Stromal cell of bone marrow (primary cell): ENCODE measurements at regions not wholly inside any gene's neighbourhood (a gene's known extent, or its start where the extent isn't known, plus 50 kb on each side); places are given as distances from the start of the nearest gene placed in this dataset.

Experiments used
- DNase-seq: peaks from one replicate; pipeline ENCODE4 v3.0.0-alpha.2; 2012; ENCODE audit warnings: low read depth

- no peak for DNase-seq
Measured at GRCh38 chr2:240287011-240287410, 146.6 kb upstream of the OTOS start.

GRCh38 chr2:240287496-240288086 lies 147.1 kb upstream of the OTOS start:
- DNase-seq, result no peak

GRCh38 chr2:240288087-240288521 lies 147.4 kb upstream of the GPC1 start:
- no peak for DNase-seq

GRCh38 chr2:240289701-240290431 lies 145.6 kb upstream of the GPC1 start:
- DNase-seq, result no peak

- DNase-seq, result no peak
Measured at GRCh38 chr2:240290432-240291336, 144.8 kb upstream of the GPC1 start.

- DNase-seq, result no peak
Measured at GRCh38 chr2:240291337-240292034, 144.0 kb upstream of the GPC1 start.

GRCh38 chr2:240292035-240292574 lies 143.4 kb upstream of the GPC1 start:
- DNase-seq, result no peak

GRCh38 chr2:240292619-240293525 lies 142.6 kb upstream of the GPC1 start:
- DNase-seq, result no peak

GRCh38 chr2:240293557-240294461 lies 141.7 kb upstream of the GPC1 start:
- no peak for DNase-seq

- DNase-seq, result no peak
Measured at GRCh38 chr2:240294514-240294913, 140.9 kb upstream of the GPC1 start.

- no peak for DNase-seq
Measured at GRCh38 chr2:240295256-240296103, 140.0 kb upstream of the GPC1 start.

- DNase-seq, result no peak
Measured at GRCh38 chr2:240296104-240296406, 139.4 kb upstream of the GPC1 start.

GRCh38 chr2:240296476-240297255 lies 138.8 kb upstream of the GPC1 start:
- DNase-seq, result no peak

GRCh38 chr2:240297256-240298116 lies 138.0 kb upstream of the GPC1 start:
- DNase-seq, result no peak

- DNase-seq, result no peak
Measured at GRCh38 chr2:240298117-240298790, 137.2 kb upstream of the GPC1 start.
